ENCODE measurements at regions not wholly inside any gene's neighbourhood (a gene's known extent, or its start where the extent isn't known, plus 50 kb on each side); places are given as distances from the start of the nearest gene placed in this dataset.

GRCh38 chr11:113574171-113574570 lies 99.0 kb upstream of the DRD2 start:
- TF ChIP-seq, protein P1, sequence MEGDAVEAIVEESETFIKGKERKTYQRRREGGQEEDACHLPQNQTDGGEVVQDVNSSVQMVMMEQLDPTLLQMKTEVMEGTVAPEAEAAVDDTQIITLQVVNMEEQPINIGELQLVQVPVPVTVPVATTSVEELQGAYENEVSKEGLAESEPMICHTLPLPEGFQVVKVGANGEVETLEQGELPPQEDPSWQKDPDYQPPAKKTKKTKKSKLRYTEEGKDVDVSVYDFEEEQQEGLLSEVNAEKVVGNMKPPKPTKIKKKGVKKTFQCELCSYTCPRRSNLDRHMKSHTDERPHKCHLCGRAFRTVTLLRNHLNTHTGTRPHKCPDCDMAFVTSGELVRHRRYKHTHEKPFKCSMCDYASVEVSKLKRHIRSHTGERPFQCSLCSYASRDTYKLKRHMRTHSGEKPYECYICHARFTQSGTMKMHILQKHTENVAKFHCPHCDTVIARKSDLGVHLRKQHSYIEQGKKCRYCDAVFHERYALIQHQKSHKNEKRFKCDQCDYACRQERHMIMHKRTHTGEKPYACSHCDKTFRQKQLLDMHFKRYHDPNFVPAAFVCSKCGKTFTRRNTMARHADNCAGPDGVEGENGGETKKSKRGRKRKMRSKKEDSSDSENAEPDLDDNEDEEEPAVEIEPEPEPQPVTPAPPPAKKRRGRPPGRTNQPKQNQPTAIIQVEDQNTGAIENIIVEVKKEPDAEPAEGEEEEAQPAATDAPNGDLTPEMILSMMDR (conservative IDR thresholded peaks at IDR 0.05), result no peak
- no peak overlapping the region for H3K27ac ChIP-seq

GRCh38 chr11:113572136-113572735 lies 97.0 kb upstream of the DRD2 start:
- TF ChIP-seq, protein P1 (conservative IDR thresholded peaks at IDR 0.05), result no peak

GRCh38 chr11:113571531-113571930 lies 96.3 kb upstream of the DRD2 start:
- H3K27ac ChIP-seq, result no peak overlapping the region
- TF ChIP-seq, protein P1 (conservative IDR thresholded peaks at IDR 0.05), result no peak

More at GRCh38 chr11:113572136-113572735, 97.0 kb upstream of the DRD2 start:
- H3K27ac ChIP-seq, result no peak overlapping the region

DNA sequence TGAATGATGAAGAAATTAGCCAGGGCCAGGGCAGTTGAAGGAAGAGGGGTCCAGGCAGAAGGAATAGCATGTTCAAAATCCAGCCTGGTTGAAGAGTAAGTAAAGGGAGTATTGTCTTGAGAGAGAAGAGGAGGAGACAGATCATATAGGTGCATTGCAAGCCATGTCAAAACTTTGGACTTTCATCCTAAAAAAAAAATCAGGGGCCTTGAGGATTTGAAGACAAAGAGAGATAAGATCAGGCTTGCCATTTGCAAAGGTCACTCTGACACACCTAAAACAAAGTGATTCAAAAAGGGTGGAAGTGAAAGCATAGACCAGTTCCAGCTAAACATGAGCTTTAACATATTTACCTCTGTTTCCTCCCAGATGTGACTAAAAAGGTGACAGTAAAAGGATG lies 95.7 kb upstream of the DRD2 start:
- TF ChIP-seq, protein P1 (conservative IDR thresholded peaks at IDR 0.05), result no peak
- no peak overlapping the region for H3K27ac ChIP-seq

DNA sequence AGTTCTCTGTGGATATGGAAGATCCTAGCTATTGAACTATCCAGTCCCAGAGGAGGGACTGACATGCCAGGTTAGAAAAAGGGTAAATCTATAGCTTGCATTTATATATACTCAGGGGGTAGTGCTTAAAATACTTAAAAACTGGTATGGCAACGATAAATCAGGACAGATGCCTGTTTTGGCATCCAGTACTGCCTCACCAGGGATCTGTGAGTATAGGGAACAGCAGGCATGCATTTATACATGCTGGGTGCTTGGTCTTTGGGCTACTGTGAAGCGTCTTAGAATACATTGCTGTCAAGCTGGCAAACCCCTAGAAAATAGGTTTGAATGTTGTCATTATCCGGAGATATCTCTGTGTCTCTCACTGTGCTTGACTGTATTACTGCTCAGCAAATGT lies 94.2 kb upstream of the DRD2 start:
- TF ChIP-seq, protein P1 (conservative IDR thresholded peaks at IDR 0.05), result no peak
- H3K27ac ChIP-seq, result no peak overlapping the region

DNA sequence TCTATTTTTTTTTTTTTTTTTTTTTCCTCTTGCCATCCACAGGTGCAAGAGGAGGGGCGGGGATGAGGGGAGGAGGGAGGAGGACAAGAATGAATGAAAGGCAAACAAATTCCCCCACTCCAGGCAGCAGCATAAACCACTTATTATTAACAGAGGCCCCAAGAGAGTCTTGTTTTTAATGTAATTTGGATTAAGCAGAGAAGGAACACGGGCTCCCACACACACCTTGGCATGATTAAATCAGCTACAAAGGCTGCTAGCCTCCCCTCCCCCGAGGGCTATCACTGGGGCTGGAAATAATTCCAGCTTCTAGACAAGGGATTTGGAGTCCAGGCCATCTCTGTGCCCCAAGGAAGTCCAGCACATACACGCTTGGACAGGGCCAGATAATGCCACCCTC lies 93.4 kb upstream of the DRD2 start:
- TF ChIP-seq, protein P1 (conservative IDR thresholded peaks at IDR 0.05), result no peak
- no peak overlapping the region for H3K27ac ChIP-seq

- TF ChIP-seq, protein P1 (conservative IDR thresholded peaks at IDR 0.05), result no peak
- H3K27ac ChIP-seq, result no peak overlapping the region
These were observed 92.8 kb upstream of the DRD2 start for GRCh38 chr11:113567867-113568544.

All from VCaP (cell line).